HL-60 (cell line): ENCODE measurements at regions not wholly inside any gene's neighbourhood (a gene's known extent, or its start where the extent isn't known, plus 50 kb on each side); places are given as distances from the start of the nearest gene placed in this dataset.

Experiments used
- DNase-seq, 2 experiments: peaks; one replicate each; pipeline ENCODE4 v3.0.0-alpha.2; 2010 to 2020; ENCODE audit warnings: low read depth in 1 of 2, low spot score in 1 of 2
- H3K27ac ChIP-seq: fragments of 250-450 bp; sonication (Bioruptor Pico); replicated peaks from 2 replicates; pipeline ENCODE4 v1.5.1; 2020; ENCODE audit warnings: mild to moderate bottlenecking, moderate library complexity
- H3K27me3 ChIP-seq: fragments of 250-450 bp; sonication (Bioruptor Pico); 2 replicates; pipeline ENCODE4 v1.5.1; 2021; ENCODE audit warnings: mild to moderate bottlenecking, moderate library complexity; ENCODE audit not compliant: insufficient read depth, poor library complexity, severe bottlenecking
- H3K4me3 ChIP-seq: replicated peaks from 2 replicates; pipeline ENCODE4 v1.5.1; 2011; ENCODE audit warnings: mild to moderate bottlenecking, control low read depth, low read length; ENCODE audit not compliant: insufficient read depth
- CTCF ChIP-seq: IDR thresholded peaks from one replicate; pipeline ENCODE4 v1.5.1; 2011; ENCODE audit warnings: low read length, control low read depth, inconsistent platforms; ENCODE audit not compliant: insufficient read depth
- GABPA ChIP-seq: IDR thresholded peaks from 2 replicates; pipeline ENCODE4 v1.6.1; 2012; ENCODE audit warnings: low read depth
- POLR2AphosphoS5 ChIP-seq: IDR thresholded peaks from 2 replicates; pipeline ENCODE4 v1.6.1; 2012; ENCODE audit warnings: low read depth
- SPI1 ChIP-seq: IDR thresholded peaks from 2 replicates; pipeline ENCODE4 v1.6.1; 2012; ENCODE audit warnings: low read depth, mild to moderate bottlenecking, borderline replicate concordance
- TF ChIP-seq, protein P1 (sequence below): IDR thresholded peaks from 2 replicates; pipeline ENCODE4 v1.6.1; 2012; ENCODE audit warnings: low read depth; ENCODE audit not compliant: insufficient replicate concordance

DNA sequence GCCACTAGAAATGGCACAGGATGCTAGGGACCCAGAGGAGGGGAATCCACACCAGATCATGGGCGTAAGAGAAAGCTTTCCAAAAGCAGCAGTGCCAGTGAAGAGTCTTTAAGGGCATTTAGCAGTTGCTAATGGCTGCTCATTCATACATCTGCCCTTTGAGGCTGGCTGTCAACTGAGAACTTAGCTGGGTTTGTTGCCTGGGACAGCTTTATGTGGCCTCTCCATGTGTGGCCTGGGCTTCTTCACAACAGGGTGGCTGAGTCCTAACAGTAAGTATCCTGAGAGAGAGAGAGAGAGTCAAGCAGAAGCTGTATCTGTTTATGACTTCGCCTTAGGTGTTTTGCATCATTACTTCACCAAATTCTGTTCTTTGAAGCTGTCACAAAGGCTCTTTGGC, 286.1 kb upstream of the KCNJ16 start:
- TF ChIP-seq POLR2AphosphoS5 (no peak), SPI1 (no peak), GABPA (no peak), CTCF (no peak)
- TF ChIP-seq, protein P1, sequence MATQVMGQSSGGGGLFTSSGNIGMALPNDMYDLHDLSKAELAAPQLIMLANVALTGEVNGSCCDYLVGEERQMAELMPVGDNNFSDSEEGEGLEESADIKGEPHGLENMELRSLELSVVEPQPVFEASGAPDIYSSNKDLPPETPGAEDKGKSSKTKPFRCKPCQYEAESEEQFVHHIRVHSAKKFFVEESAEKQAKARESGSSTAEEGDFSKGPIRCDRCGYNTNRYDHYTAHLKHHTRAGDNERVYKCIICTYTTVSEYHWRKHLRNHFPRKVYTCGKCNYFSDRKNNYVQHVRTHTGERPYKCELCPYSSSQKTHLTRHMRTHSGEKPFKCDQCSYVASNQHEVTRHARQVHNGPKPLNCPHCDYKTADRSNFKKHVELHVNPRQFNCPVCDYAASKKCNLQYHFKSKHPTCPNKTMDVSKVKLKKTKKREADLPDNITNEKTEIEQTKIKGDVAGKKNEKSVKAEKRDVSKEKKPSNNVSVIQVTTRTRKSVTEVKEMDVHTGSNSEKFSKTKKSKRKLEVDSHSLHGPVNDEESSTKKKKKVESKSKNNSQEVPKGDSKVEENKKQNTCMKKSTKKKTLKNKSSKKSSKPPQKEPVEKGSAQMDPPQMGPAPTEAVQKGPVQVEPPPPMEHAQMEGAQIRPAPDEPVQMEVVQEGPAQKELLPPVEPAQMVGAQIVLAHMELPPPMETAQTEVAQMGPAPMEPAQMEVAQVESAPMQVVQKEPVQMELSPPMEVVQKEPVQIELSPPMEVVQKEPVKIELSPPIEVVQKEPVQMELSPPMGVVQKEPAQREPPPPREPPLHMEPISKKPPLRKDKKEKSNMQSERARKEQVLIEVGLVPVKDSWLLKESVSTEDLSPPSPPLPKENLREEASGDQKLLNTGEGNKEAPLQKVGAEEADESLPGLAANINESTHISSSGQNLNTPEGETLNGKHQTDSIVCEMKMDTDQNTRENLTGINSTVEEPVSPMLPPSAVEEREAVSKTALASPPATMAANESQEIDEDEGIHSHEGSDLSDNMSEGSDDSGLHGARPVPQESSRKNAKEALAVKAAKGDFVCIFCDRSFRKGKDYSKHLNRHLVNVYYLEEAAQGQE: no peak
- DNase-seq: no peak
- Histone ChIP-seq H3K27ac (no peak overlapping the region), H3K27me3 (no peaks in the 10 kb centered on the region), H3K4me3 (no peak overlapping the region)

GRCh38 chr17:69796078-69796477, 278.9 kb upstream of the KCNJ16 start:
- Histone ChIP-seq H3K27me3 (no peaks in the 10 kb centered on the region), H3K27ac (no peak overlapping the region), H3K4me3 (no peak overlapping the region)
- TF ChIP-seq GABPA (no peak), CTCF (no peak)
- TF ChIP-seq, protein P1: no peak
- DNase-seq: no peak

DNA sequence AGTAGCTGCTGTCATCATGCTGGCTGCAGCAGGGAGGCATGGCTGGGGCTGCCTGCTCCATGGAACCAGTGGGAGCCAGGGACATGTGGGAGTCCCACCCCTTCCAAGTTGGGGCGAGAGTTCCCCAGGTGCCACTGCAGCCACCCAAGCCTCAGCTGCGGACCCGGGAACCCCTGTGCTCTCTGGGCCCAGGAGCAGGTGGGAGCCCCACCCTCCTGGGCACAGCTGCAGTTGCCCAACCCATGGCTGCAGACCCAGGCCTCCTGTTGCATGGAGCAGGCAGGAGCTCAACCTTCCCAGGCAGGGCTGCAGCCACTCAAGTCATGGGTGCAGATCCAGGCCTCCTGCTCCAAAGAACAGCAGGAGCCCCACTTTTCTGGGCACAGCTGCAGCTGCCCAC, 274.2 kb upstream of the KCNJ16 start:
- Histone ChIP-seq H3K27me3 (no peaks in the 10 kb centered on the region), H3K27ac (no peak overlapping the region), H3K4me3 (no peak overlapping the region)
- no peak for TF ChIP-seq GABPA
- TF ChIP-seq, protein P1: no peak
- no peak for TF ChIP-seq SPI1
- DNase-seq: no peak

DNA sequence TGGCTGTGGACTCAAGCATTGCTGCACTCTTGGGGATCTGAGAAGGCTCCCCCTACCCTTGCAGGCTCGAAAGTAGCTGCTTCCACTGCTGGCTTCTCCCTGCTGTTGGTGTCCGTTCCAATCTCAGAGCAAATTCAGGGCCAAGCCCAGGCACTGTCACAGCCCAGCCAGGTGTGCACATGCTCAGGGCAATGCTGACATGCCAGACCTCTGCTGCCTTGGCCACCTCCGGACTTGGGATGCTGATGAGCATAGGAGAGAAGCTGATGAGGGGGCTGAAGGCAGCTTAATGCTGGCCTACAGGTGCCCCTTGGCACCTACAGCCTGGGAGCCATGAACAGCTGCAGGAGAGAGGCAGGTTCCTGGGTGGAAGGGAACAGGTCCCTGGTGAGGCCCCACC, 273.7 kb upstream of the KCNJ16 start:
- TF ChIP-seq POLR2AphosphoS5: no peak
- no peak for TF ChIP-seq CTCF
- TF ChIP-seq, protein P1: no peak
- no peak for TF ChIP-seq SPI1
- no peak for TF ChIP-seq GABPA

More for the DNA sequence above, 273.7 kb upstream of the KCNJ16 start:
- no peak for DNase-seq
- Histone ChIP-seq H3K27ac (no peak overlapping the region), H3K27me3 (no peaks in the 10 kb centered on the region), H3K4me3 (no peak overlapping the region)
